PC-9 (cell line): ENCODE measurements at regions not wholly inside any gene's neighbourhood (a gene's known extent, or its start where the extent isn't known, plus 50 kb on each side); places are given as distances from the start of the nearest gene placed in this dataset.

Experiments
- BruUV-seq: library from RNA; stranded (reverse); fragments of 400-500 nt; replicated peaks from 2 replicates; lab custom pipeline; 2021; lab: Mats Ljungman, UMichigan
- CTCF ChIA-PET: fragments of 300-600 bp; sonication (Branson Sonifier 250); formaldehyde crosslinking; loops from one replicate; lab custom pipeline; 2022; ENCODE audit warnings: antibody characterized with exemption; lab: Charles Lee
- POLR2A ChIA-PET: fragments of 300-600 bp; sonication (Branson Sonifier 250); formaldehyde crosslinking; loops from one replicate; lab custom pipeline; 2022; ENCODE audit warnings: antibody characterized with exemption; ENCODE audit not compliant: unreplicated experiment; lab: Charles Lee
- DNase-seq, 2 experiments: peaks; one replicate each; pipeline versions ENCODE4 v3.0.0 to v3.0.0-alpha.2; 2015 to 2022; ENCODE audit warnings: mixed read lengths in 1 of 2
- H2AFZ ChIP-seq: fragments of 200-600 bp; sonication (generic); 2 replicates; pipeline ENCODE4 v1.8.1; 2017; ENCODE audit warnings: antibody characterized with exemption
- H3F3A ChIP-seq: fragments of 200-600 bp; sonication (generic); 2 replicates; pipeline ENCODE4 v1.8.1; 2017; ENCODE audit warnings: antibody characterized with exemption, mild to moderate bottlenecking, low read depth; ENCODE audit not compliant: insufficient read depth
- H3K27ac ChIP-seq: fragments of 200-600 bp; sonication (generic); 2 replicates; pipeline ENCODE4 v1.6.1; 2016; ENCODE audit warnings: mixed run types
- H3K27me3 ChIP-seq: fragments of 200-600 bp; sonication (generic); 2 replicates; pipeline ENCODE4 v1.6.1; 2016; ENCODE audit warnings: low read depth, mixed run types; ENCODE audit not compliant: insufficient read depth
- H3K36me3 ChIP-seq: fragments of 200-600 bp; sonication (generic); 2 replicates; pipeline ENCODE4 v1.6.1; 2016; ENCODE audit warnings: low read depth, mixed run types
- H3K4me1 ChIP-seq: fragments of 200-600 bp; sonication (generic); replicated peaks from 2 replicates; pipeline ENCODE4 v1.6.1; 2016; ENCODE audit warnings: mixed run types; ENCODE audit not compliant: insufficient read depth
- H3K4me2 ChIP-seq: fragments of 200-600 bp; sonication (generic); 2 replicates; pipeline ENCODE4 v1.6.1; 2017; ENCODE audit warnings: mixed run types
- H3K4me3 ChIP-seq: fragments of 200-600 bp; sonication (generic); 2 replicates; pipeline ENCODE4 v1.6.1; 2016; ENCODE audit warnings: mixed run types
- H3K79me2 ChIP-seq: fragments of 200-600 bp; sonication (generic); 2 replicates; pipeline ENCODE4 v1.6.1; 2017; ENCODE audit warnings: low read depth, mixed run types
- H3K9me2 ChIP-seq: fragments of 200-600 bp; sonication (generic); 2 replicates; pipeline ENCODE4 v1.8.1; 2017; ENCODE audit warnings: mild to moderate bottlenecking; ENCODE audit not compliant: insufficient read depth
- H3K9me3 ChIP-seq: fragments of 200-600 bp; sonication (generic); 2 replicates; pipeline ENCODE4 v1.8.1; 2016; ENCODE audit warnings: low read depth; ENCODE audit not compliant: insufficient read depth
- H4K20me1 ChIP-seq: fragments of 200-600 bp; sonication (generic); 2 replicates; pipeline ENCODE4 v1.8.1; 2017; ENCODE audit not compliant: insufficient read depth
- EZH2 ChIP-seq: fragments of 200-600 bp; sonication (generic); IDR thresholded peaks from 2 replicates; pipeline ENCODE4 v1.8.0; 2017; ENCODE audit warnings: antibody characterized with exemption, low read depth
- intact Hi-C: fragments of 100-400 bp; cut with micrococcal nuclease; formaldehyde crosslinking; loops from one replicate; pipeline ENCODE4 v1.10.0; 2022; ENCODE audit not compliant: unreplicated experiment
- TF ChIP-seq, protein P1 (sequence below): fragments of 200-600 bp; sonication (generic); conservative IDR thresholded peaks from 2 replicates; pipeline ENCODE4 v1.6.1; 2017; ENCODE audit warnings: mixed run types, antibody characterized with exemption, mild to moderate bottlenecking, moderate library complexity

- Histone ChIP-seq H2AFZ (no peak overlapping the region), H3K4me2 (no peak overlapping the region), H3K9me3 (no peaks in the 10 kb centered on the region), H3F3A (no peaks in the 10 kb centered on the region), H3K4me1 (no peaks in the 10 kb centered on the region), H3K36me3 (no peaks in the 10 kb centered on the region), H3K27me3 (no peaks in the 10 kb centered on the region), H3K27ac (no peak overlapping the region), H3K79me2 (no peaks in the 10 kb centered on the region), H3K9me2 (no peaks in the 10 kb centered on the region), H4K20me1 (no peaks in the 10 kb centered on the region), H3K4me3 (no peak overlapping the region)
- POLR2A ChIA-PET: no interaction called here
- no peak for DNase-seq
- intact Hi-C loops: no loop called here
- TF ChIP-seq, protein P1, sequence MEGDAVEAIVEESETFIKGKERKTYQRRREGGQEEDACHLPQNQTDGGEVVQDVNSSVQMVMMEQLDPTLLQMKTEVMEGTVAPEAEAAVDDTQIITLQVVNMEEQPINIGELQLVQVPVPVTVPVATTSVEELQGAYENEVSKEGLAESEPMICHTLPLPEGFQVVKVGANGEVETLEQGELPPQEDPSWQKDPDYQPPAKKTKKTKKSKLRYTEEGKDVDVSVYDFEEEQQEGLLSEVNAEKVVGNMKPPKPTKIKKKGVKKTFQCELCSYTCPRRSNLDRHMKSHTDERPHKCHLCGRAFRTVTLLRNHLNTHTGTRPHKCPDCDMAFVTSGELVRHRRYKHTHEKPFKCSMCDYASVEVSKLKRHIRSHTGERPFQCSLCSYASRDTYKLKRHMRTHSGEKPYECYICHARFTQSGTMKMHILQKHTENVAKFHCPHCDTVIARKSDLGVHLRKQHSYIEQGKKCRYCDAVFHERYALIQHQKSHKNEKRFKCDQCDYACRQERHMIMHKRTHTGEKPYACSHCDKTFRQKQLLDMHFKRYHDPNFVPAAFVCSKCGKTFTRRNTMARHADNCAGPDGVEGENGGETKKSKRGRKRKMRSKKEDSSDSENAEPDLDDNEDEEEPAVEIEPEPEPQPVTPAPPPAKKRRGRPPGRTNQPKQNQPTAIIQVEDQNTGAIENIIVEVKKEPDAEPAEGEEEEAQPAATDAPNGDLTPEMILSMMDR: no peak
- TF ChIP-seq EZH2: no peak
- CTCF ChIA-PET: no interaction called here
- no TSS peak for BruUV-seq
Measured at GRCh38 chr12:102549691-102550090, 69.3 kb upstream of the IGF1 start.

DNA sequence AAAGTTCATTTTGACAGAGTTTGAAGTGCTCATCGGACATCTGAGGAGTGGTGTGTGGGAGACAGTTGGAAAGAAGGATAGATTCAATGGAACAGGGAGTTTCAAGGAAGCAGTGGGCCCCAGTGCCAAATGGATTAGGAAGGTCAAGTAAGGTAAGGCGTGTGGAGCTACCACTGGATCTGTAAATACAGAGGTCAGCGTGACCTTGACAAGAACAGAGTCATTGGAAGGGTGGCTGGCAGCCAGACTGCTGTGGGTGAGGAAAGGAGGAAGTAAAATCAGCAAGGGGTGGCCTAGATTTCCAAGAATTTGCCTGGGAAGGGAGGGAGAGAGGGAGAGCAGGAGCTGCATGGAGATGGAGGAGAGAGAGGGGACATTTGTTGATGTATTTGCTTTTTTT, 68.2 kb upstream of the IGF1 start:
- Histone ChIP-seq H3K36me3 (no peaks in the 10 kb centered on the region), H4K20me1 (no peaks in the 10 kb centered on the region), H3F3A (no peaks in the 10 kb centered on the region), H2AFZ (no peak overlapping the region), H3K9me3 (no peaks in the 10 kb centered on the region), H3K79me2 (no peaks in the 10 kb centered on the region), H3K4me2 (no peak overlapping the region), H3K4me3 (no peak overlapping the region), H3K27me3 (no peaks in the 10 kb centered on the region), H3K4me1 (no peaks in the 10 kb centered on the region), H3K9me2 (no peaks in the 10 kb centered on the region), H3K27ac (no peak overlapping the region)
- CTCF ChIA-PET: no interaction called here
- BruUV-seq: no TSS peak
- no peak for DNase-seq
- POLR2A ChIA-PET: no interaction called here
- TF ChIP-seq EZH2: no peak
- TF ChIP-seq, protein P1: no peak
- intact Hi-C loops: no loop called here

- Histone ChIP-seq H3K27ac (no peak overlapping the region), H2AFZ (no peak overlapping the region), H3K9me3 (no peaks in the 10 kb centered on the region), H3K4me2 (no peak overlapping the region), H3F3A (peaks cover 13% of the 10 kb centered on the region; the same call in 1 of the 2 replicates), H3K4me1 (peaks cover 19% of the 10 kb centered on the region), H4K20me1 (no peaks in the 10 kb centered on the region), H3K27me3 (no peaks in the 10 kb centered on the region), H3K9me2 (no peaks in the 10 kb centered on the region), H3K79me2 (no peaks in the 10 kb centered on the region), H3K4me3 (no peak overlapping the region), H3K36me3 (no peaks in the 10 kb centered on the region)
- POLR2A ChIA-PET: no interaction called here
- CTCF ChIA-PET: interaction anchor here (0.6 kb wide), 1 partner anchor 23 kb away, joined by 6 read pairs; no protein-coding TSS in a partner anchor
- no peak for DNase-seq
- BruUV-seq: no TSS peak
- intact Hi-C loops: no loop called here
- TF ChIP-seq EZH2: no peak
Measured at GRCh38 chr12:102543494-102544485, 63.4 kb upstream of the IGF1 start.
